Sigmoid colon (tissue), 4 donors: ENCODE measurements at regions not wholly inside any gene's neighbourhood (a gene's known extent, or its start where the extent isn't known, plus 50 kb on each side); places are given as distances from the start of the nearest gene placed in this dataset.

Source experiments
- CTCF ChIP-seq, 4 experiments: fragments of 450-650 bp in 3 of 4; fragments of 200-600 bp in 1 of 4; IDR thresholded peaks; one replicate each; pipeline ENCODE4 v1.5.1; 2016 to 2019; ENCODE audit warnings: antibody characterized with exemption in 4 of 4, mild to moderate bottlenecking in 3 of 4, moderate library complexity in 2 of 4
- EP300 ChIP-seq, 4 donors: sonication (generic); formaldehyde crosslinking; IDR thresholded peaks; one replicate each; pipeline ENCODE4 v1.6.1; 2017; ENCODE audit warnings: antibody characterized with exemption in 4 of 4
- POLR2A ChIP-seq, 2 donors: fragments of 450-650 bp; IDR thresholded peaks; one replicate each; pipeline ENCODE4 v1.6.1; 2016; ENCODE audit warnings: antibody characterized with exemption in 2 of 2, mild to moderate bottlenecking in 2 of 2, moderate library complexity in 2 of 2
- POLR2AphosphoS5 ChIP-seq, 4 donors: sonication (generic); formaldehyde crosslinking; IDR thresholded peaks; one replicate each; pipeline ENCODE4 v1.6.1; 2017; ENCODE audit warnings: antibody characterized with exemption in 4 of 4

DNA sequence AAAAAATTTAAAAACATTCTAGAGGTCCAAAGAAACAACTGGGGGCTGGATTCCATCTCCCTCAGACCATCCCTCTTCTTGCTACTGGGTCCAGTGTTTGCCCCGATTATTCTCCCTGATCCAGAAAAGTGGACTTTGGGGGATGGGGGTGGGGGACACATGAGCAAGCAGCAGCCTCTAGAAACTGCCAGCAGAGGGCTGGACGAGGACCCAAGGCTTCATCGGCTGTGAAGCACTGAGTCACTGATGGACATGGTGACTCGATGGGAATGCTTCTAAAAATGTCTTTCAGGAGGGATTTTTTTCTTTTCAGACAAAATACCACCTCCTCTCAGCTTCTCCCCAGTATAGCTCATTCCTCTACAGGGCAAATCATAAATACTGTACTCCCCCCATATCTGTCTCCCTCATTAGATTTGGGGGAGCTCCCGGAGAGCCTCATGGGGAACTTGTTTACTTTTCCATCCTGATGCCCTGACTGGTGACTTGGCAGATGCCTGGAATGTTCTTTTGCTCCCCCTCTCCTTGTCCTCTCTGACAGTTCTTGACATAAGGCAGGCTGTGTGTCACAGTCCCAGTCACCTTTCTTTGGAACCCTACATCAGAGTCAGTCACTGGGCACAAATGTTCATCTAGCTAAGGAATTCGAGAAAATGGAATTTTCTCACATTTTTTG is 67.2 kb upstream of the STC2 start:
- TF ChIP-seq POLR2AphosphoS5 (IDR thresholded peaks at IDR 0.05), result no peak
- no peak for TF ChIP-seq CTCF (IDR thresholded peaks at IDR 0.05)
- no peak for TF ChIP-seq EP300 (IDR thresholded peaks at IDR 0.05)
- TF ChIP-seq POLR2A (IDR thresholded peaks at IDR 0.05), result no peak
